ENCODE measurements at regions not wholly inside any gene's neighbourhood (a gene's known extent, or its start where the extent isn't known, plus 50 kb on each side); places are given as distances from the start of the nearest gene placed in this dataset.
"Not testable (repeated sequence)": the region's sequence is repeated elsewhere in the genome, so short reads cannot be mapped to it uniquely, and the experiment has no call there.

DNA sequence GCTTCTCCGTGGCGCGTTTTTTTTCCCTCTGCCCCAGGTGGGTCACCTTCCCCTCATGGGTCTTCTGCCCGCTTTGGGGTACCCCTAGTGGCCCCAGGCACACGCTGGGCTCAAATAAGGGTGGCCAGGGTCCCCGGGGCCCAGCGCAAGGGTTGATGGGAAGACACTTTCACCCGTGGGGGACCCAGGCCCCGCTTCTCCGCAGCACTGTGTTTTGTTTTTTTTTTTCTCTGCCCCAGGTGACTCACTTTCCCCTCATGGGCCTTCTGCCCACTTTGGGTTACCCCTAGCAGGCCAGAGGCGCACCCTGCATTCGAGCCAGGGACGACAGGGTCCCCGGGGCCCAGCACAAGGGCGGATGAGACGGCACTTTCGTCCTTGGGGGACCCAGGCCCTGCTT, 526.7 kb downstream of the FOXD4L4 start:
- H3K36me3 ChIP-seq (replicated peaks); H3K27me3 ChIP-seq (replicated peaks); DNase-seq; in situ Hi-C loops (cut with HindIII; ENCODE audit: low pct_ligation_motif_present, low sequenced_read_pairs); H3K27ac ChIP-seq; H3K4me3 ChIP-seq (ENCODE audit: low read depth, low read length): not testable (repeated sequence)

DNA sequence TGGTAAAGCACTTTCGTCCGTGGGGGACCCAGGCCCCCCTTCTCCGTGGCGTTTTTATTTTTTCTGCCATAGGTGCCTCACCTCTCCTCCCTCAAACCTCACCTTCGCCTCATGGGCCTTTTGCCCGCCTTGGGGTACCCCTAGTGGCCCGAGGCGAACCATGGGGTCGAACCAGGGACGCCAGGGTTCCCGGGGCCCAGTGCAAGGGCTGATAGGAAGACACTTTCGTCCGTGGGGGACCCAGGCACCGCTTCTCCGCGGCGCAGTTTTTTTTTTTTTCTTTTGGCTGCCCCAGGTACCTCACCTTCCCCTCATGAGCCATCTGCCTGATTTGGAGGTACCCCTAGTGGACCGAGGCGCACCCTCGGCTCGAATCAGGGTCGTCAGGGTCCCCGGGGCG, 527.8 kb downstream of the FOXD4L4 start:
- H3K27ac ChIP-seq; H3K36me3 ChIP-seq (replicated peaks); H3K27me3 ChIP-seq (replicated peaks); in situ Hi-C loops (cut with HindIII; ENCODE audit: low pct_ligation_motif_present, low sequenced_read_pairs); DNase-seq; H3K4me3 ChIP-seq (ENCODE audit: low read depth, low read length): not testable (repeated sequence)

DNA sequence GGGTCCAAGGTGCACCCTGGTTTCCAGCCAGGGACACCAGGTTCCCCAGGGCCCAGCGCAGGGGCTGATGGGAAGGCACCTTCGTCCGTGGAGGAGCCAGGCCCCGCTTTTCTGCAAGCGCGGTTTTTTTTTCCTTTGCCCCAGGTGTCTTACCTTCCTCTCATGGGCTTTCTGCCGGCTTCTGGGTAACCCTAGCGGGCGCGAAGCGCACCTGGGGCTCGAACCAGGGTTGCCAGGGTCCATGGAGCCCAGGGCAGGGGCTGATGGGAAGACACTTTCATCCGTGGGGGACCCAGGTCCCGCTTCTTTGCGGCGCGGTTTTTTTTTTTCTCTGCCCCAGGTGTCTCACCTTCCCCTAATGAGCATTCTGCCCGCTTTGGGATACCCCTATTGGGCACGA, 529.3 kb downstream of the FOXD4L4 start:
- H3K27me3 ChIP-seq (replicated peaks); in situ Hi-C loops (cut with HindIII; ENCODE audit: low pct_ligation_motif_present, low sequenced_read_pairs); DNase-seq; H3K36me3 ChIP-seq (replicated peaks); H3K27ac ChIP-seq; H3K4me3 ChIP-seq (ENCODE audit: low read depth, low read length): not testable (repeated sequence)

DNA sequence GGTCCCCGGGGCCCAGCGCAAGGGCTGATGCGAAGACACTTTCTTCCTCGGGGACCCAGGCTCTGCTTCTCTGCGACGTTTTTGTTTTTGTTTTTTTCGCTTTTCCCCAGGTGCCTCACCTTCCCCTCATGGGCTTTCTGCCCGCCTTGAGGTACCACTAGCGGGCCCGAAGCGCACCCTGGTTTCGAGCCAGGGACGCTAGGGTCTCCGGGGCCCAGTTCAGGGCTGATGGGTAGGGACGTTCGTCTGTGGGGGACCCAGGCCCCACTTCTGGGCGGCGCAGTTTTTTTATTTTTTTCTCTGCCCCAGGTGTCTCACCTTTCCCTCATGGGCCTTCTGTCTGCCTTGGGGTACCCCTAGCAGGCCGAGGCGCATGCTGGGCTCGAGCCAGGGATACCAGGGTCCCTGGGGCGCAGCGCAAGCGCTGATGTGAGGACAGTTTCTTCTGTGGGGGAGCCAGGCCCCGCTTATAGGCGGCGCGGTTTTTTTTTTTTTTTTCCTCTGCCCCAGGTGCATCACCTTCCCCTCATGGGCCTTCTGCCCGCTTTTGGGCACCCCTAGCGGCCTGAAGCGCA, 530.0 kb downstream of the FOXD4L4 start:
- H3K27me3 ChIP-seq (replicated peaks); H3K36me3 ChIP-seq (replicated peaks); DNase-seq; H3K27ac ChIP-seq; H3K4me3 ChIP-seq (ENCODE audit: low read depth, low read length); in situ Hi-C loops (cut with HindIII; ENCODE audit: low pct_ligation_motif_present, low sequenced_read_pairs): not testable (repeated sequence)

DNA sequence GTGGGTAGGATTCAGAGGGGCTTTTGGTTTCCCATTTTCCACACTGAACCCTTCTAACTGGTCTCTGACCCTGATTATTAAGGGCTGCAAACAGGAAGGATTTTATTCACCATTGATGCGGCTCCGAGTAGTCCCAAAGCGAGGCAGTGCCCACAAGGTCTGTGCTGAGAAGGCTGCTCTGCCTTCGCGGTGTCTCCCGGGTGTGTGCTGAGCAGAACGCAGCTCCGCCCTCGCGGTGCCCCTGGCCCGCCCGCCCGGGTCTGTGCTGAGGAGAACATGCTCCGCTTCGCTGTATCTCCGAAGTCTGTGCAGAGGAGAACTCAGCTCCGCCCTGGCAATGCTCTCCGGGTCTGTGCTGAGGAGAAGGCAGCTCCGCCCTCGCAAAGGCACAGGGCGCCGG, 530.7 kb downstream of the FOXD4L4 start:
- H3K27ac ChIP-seq: not testable (repeated sequence)

DNA sequence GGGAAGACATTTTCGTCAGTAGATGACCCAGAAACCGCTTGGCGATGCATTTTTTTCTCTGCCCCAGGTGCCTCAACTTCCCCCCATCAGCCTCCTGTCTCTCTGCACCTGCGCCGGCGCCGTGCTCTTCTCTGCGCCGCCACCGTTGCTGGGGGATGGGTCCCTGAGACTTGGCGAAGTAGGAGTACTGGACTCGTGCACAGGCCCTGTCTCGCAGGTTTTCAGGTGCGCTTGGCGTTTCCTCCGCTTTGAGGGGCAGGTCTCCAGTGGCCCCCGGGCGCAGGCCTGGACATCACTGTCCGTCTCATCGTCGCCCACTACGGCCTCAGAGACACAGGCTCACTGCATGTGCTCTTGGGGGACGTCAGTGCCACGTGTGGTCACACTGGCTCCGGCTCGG, 532.1 kb downstream of the FOXD4L4 start:
- H3K27me3 ChIP-seq (replicated peaks); H3K36me3 ChIP-seq (replicated peaks); H3K4me3 ChIP-seq (ENCODE audit: low read depth, low read length); DNase-seq; in situ Hi-C loops (cut with HindIII; ENCODE audit: low pct_ligation_motif_present, low sequenced_read_pairs); H3K27ac ChIP-seq: not testable (repeated sequence)

More for the DNA sequence above, 530.7 kb downstream of the FOXD4L4 start:
- H3K27me3 ChIP-seq (replicated peaks); in situ Hi-C loops (cut with HindIII; ENCODE audit: low pct_ligation_motif_present, low sequenced_read_pairs); H3K4me3 ChIP-seq (ENCODE audit: low read depth, low read length); DNase-seq; H3K36me3 ChIP-seq (replicated peaks): not testable (repeated sequence)

DNA sequence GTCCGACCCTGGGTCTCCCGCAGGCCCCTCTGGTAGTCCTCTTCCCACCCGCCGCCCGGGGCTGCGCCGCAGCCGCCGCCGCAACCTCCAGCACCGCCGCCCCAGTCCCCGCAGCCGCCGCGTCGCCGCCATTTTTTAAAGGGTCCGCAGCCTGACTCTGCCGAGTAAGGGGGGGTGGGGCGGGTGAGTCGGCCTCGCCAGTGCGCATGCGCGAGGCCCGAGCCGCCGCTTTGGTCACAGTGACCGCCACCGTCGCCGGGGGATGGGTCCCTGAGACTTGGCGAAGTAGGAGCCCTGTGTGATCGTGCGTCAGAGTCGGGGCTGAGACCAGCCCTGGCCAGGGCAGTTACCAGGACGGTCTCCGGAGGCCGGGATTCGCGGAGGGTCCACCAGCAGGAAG, 532.8 kb downstream of the FOXD4L4 start:
- Histone ChIP-seq H3K4me3 (ENCODE audit: low read depth, low read length) (peak overlapping the region; percentile 50), H3K27ac (peak overlapping the region; percentile 84)
- H3K36me3 ChIP-seq (replicated peaks); H3K27me3 ChIP-seq (replicated peaks); in situ Hi-C loops (cut with HindIII; ENCODE audit: low pct_ligation_motif_present, low sequenced_read_pairs): not testable (repeated sequence)
- peak; percentile 71 for DNase-seq

DNA sequence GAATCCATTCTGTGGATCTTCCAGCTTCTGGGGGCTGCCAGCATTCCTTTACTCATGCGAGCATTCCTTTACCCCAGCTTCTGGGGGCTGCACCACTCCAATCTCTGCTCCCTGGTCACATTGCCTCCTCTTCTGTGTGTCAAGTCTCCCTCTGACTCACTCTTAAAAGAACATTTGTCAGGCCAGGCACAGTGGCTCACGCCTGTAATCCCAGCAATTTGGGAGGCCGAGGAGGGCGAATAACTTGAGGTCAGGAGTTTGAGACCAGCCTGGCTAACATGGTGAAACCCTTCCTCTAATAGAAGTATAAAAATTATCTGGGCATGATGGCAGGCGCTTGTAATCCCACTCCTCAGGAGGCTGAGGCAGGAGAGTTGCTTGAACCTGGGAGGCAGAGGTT, 541.9 kb downstream of the FOXD4L4 start:
- in situ Hi-C loops (cut with HindIII; ENCODE audit: low pct_ligation_motif_present, low sequenced_read_pairs); H3K4me3 ChIP-seq (ENCODE audit: low read depth, low read length); H3K36me3 ChIP-seq (replicated peaks); H3K27me3 ChIP-seq (replicated peaks); H3K27ac ChIP-seq: not testable (repeated sequence)
- peak; percentile 51 for DNase-seq
